GM18511 (cell line): ENCODE measurements at regions not wholly inside any gene's neighbourhood (a gene's known extent, or its start where the extent isn't known, plus 50 kb on each side); places are given as distances from the start of the nearest gene placed in this dataset.

Experiments
- ATAC-seq: cut with Tn5 transposase; IDR thresholded peaks from one replicate; pipeline ENCODE4 v1.9.1; 2021; ENCODE audit warnings: mild to moderate bottlenecking, moderate library complexity; ENCODE audit not compliant: unreplicated experiment

- no peak for ATAC-seq
These were observed 172.1 kb upstream of the DACH1 start for GRCh38 chr13:72039126-72039525.

GRCh38 chr13:72029981-72030380, 163.0 kb upstream of the DACH1 start:
- ATAC-seq = no peak

- no peak for ATAC-seq
These were observed 158.8 kb upstream of the DACH1 start for GRCh38 chr13:72025836-72026235.

- ATAC-seq = no peak
These were observed 156.9 kb upstream of the DACH1 start for GRCh38 chr13:72023895-72024294.

- no peak for ATAC-seq
These were observed 138.5 kb upstream of the DACH1 start for GRCh38 chr13:72005455-72005854.

- no peak for ATAC-seq
These were observed 137.9 kb upstream of the DACH1 start for GRCh38 chr13:72004784-72005374.

GRCh38 chr13:72004246-72004645, 137.2 kb upstream of the DACH1 start:
- no peak for ATAC-seq

GRCh38 chr13:71998223-71998622, 131.2 kb upstream of the DACH1 start:
- no peak for ATAC-seq

- no peak for ATAC-seq
These were observed 112.6 kb upstream of the DACH1 start for GRCh38 chr13:71979616-71980015.

- ATAC-seq = no peak
These were observed 110.0 kb upstream of the DACH1 start for GRCh38 chr13:71977028-71977427.

- ATAC-seq = no peak
These were observed 101.0 kb upstream of the DACH1 start for GRCh38 chr13:71967990-71968389.

- ATAC-seq = no peak
These were observed 97.6 kb upstream of the DACH1 start for GRCh38 chr13:71964491-71965100.

GRCh38 chr13:71962735-71963134, 95.7 kb upstream of the DACH1 start:
- ATAC-seq = no peak

- no peak for ATAC-seq
These were observed 95.1 kb upstream of the DACH1 start for GRCh38 chr13:71962126-71962525.

GRCh38 chr13:71949441-71949840, 82.4 kb upstream of the DACH1 start:
- no peak for ATAC-seq

GRCh38 chr13:71939186-71939585, 72.2 kb upstream of the DACH1 start:
- ATAC-seq = no peak

GRCh38 chr13:71935166-71935840, 68.3 kb upstream of the DACH1 start:
- ATAC-seq = no peak

GRCh38 chr13:71924931-71925330, 57.9 kb upstream of the DACH1 start:
- ATAC-seq = no peak

GRCh38 chr13:71922194-71922593, 55.2 kb upstream of the DACH1 start:
- no peak for ATAC-seq
